Right lobe of liver (tissue), 6 donors: ENCODE measurements at regions not wholly inside any gene's neighbourhood (a gene's known extent, or its start where the extent isn't known, plus 50 kb on each side); places are given as distances from the start of the nearest gene placed in this dataset.

Experiments
- ATAC-seq, 4 donors: fragments of 200-7000 bp; cut with Tn5 transposase; one replicate each; pipeline ENCODE4 v1.9.1; 2020; ENCODE audit warnings: mild to moderate bottlenecking in 4 of 4, moderate library complexity in 4 of 4
- DNase-seq, 3 donors: peaks; one replicate each; pipeline ENCODE4 v3.0.0-alpha.2; 2020
- H3K27ac ChIP-seq, 3 donors: fragments of 200-600 bp; one replicate each; pipeline ENCODE4 v1.8.0; 2022
- H3K27me3 ChIP-seq, 2 donors: fragments of 200-600 bp; one replicate each; pipeline ENCODE4 v1.8.0; 2022
- H3K36me3 ChIP-seq, 4 donors: fragments of 200-600 bp; sonication (generic) in 1 of 4; one replicate each; pipeline versions ENCODE4 v1.5.1 to v1.8.0; 2017 to 2022; ENCODE audit warnings: control low read depth in 1 of 4
- H3K4me1 ChIP-seq, 4 donors: fragments of 200-600 bp; sonication (generic) in 1 of 4; one replicate each; pipeline versions ENCODE4 v1.5.1 to v1.8.0; 2017 to 2022; ENCODE audit warnings: control low read depth in 1 of 4
- H3K4me3 ChIP-seq, 3 donors: fragments of 200-600 bp; one replicate each; pipeline ENCODE4 v1.8.0; 2022
- H3K9me3 ChIP-seq, 4 donors: fragments of 200-600 bp; sonication (generic) in 1 of 4; one replicate each; pipeline versions ENCODE4 v1.5.1 to v1.8.0; 2017 to 2022; ENCODE audit warnings: control low read depth in 1 of 4
- CTCF ChIP-seq, 4 donors: fragments of 200-600 bp in 3 of 4; fragments of 450-650 bp in 1 of 4; IDR thresholded peaks; one replicate each; pipeline versions ENCODE4 v1.5.1 to v1.8.0; 2016 to 2022; ENCODE audit warnings: antibody characterized with exemption in 4 of 4, mild to moderate bottlenecking in 2 of 4
- POLR2A ChIP-seq: fragments of 450-650 bp; IDR thresholded peaks from one replicate; pipeline ENCODE4 v1.6.1; 2017; ENCODE audit warnings: antibody characterized with exemption, mild to moderate bottlenecking
- WGBS: methylation state at CpG from one replicate; pipeline ENCODE4 v1.1.6; 2018; ENCODE audit warnings: low coverage, low lambda C conversion rate; ENCODE audit not compliant: insufficient coverage; ENCODE audit errors: missing lambda C conversion rate; 5-methylcytosine and 5-hydroxymethylcytosine counted together
- intact Hi-C, 2 donors: fragments of 100-400 bp; cut with DNase I; formaldehyde crosslinking; loops; one replicate each; pipeline versions ENCODE4 v1.11.2 to v1.14.1; 2022
- donor health status: DM: no; HTN: yes; CAD: no.
- donor health status: DM: no; HTN: no; CAD: no.
- donor health status: DM: no; HTN: no; CAD: no.
- donor health status: DM: no; HTN: yes; CAD: no.
- donor health status: DM: no; HTN: yes; CAD: no.

- WGBS, result 73% methylated on average over 6 of the region's 6 CpGs
These were observed 384.9 kb upstream of the DCC start for GRCh38 chr18:51955136-51955535.

GRCh38 chr18:51957001-51957400 lies 383.0 kb upstream of the DCC start:
- Histone ChIP-seq H3K27ac (no peak overlapping the region), H3K4me1 (no peaks in the 10 kb centered on the region), H3K36me3 (no peaks in the 10 kb centered on the region), H3K4me3 (no peak overlapping the region), H3K27me3 (no peaks in the 10 kb centered on the region), H3K9me3 (no peaks in the 10 kb centered on the region)
- intact Hi-C loops, result no loop called here
- DNase-seq, result no peak
- WGBS, result 64% methylated on average over 4 of the region's 4 CpGs
- TF ChIP-seq CTCF (IDR thresholded peaks at IDR 0.05), result no peak
- TF ChIP-seq POLR2A, result no peak
- ATAC-seq, result no peak

More at GRCh38 chr18:51955136-51955535, 384.9 kb upstream of the DCC start:
- no peaks in the 10 kb centered on the region for H3K27me3 ChIP-seq
- H3K36me3 ChIP-seq, result no peaks in the 10 kb centered on the region
- intact Hi-C loops, result no loop called here
- H3K4me3 ChIP-seq, result no peak overlapping the region
- no peaks in the 10 kb centered on the region for H3K4me1 ChIP-seq
- TF ChIP-seq POLR2A (no peak), CTCF (IDR thresholded peaks at IDR 0.05) (no peak)
- no peaks in the 10 kb centered on the region for H3K9me3 ChIP-seq
- ATAC-seq, result no peak
- DNase-seq, result no peak
- no peak overlapping the region for H3K27ac ChIP-seq

- DNase-seq (no peak), ATAC-seq (no peak)
- H3K9me3 ChIP-seq, result no peaks in the 10 kb centered on the region
- H3K27me3 ChIP-seq, result no peaks in the 10 kb centered on the region
- H3K4me1 ChIP-seq, result no peaks in the 10 kb centered on the region
- H3K36me3 ChIP-seq, result no peaks in the 10 kb centered on the region
- H3K4me3 ChIP-seq, result no peak overlapping the region
- intact Hi-C loops, result no loop called here
- no peak overlapping the region for H3K27ac ChIP-seq
- WGBS, result 38% methylated on average over 3 of the region's 3 CpGs
- TF ChIP-seq CTCF (IDR thresholded peaks at IDR 0.05), result no peak
- no peak for TF ChIP-seq POLR2A
These were observed 359.9 kb upstream of the DCC start for GRCh38 chr18:51980101-51980500.

- TF ChIP-seq POLR2A, result no peak
- TF ChIP-seq CTCF (IDR thresholded peaks at IDR 0.05), result no peak
- no peaks in the 10 kb centered on the region for H3K4me1 ChIP-seq
- DNase-seq (no peak), ATAC-seq (no peak)
- H3K9me3 ChIP-seq, result no peaks in the 10 kb centered on the region
- no peak overlapping the region for H3K4me3 ChIP-seq
- intact Hi-C loops, result no loop called here
- no peaks in the 10 kb centered on the region for H3K36me3 ChIP-seq
- WGBS, result 29% methylated on average over 2 of the region's 2 CpGs
- no peaks in the 10 kb centered on the region for H3K27me3 ChIP-seq
- H3K27ac ChIP-seq, result no peak overlapping the region
These were observed 351.7 kb upstream of the DCC start for GRCh38 chr18:51988277-51988676.

- 56% methylated on average over 2 of the region's 2 CpGs for WGBS
- ATAC-seq (no peak), DNase-seq (no peak)
- H3K4me3 ChIP-seq, result no peak overlapping the region
- intact Hi-C loops, result no loop called here
- no peak overlapping the region for H3K27ac ChIP-seq
- no peak for TF ChIP-seq CTCF (IDR thresholded peaks at IDR 0.05)
- no peak for TF ChIP-seq POLR2A
- H3K4me1 ChIP-seq, result no peaks in the 10 kb centered on the region
- H3K27me3 ChIP-seq, result no peaks in the 10 kb centered on the region
- H3K9me3 ChIP-seq, result no peaks in the 10 kb centered on the region
- H3K36me3 ChIP-seq, result no peaks in the 10 kb centered on the region
These were observed 342.9 kb upstream of the DCC start for GRCh38 chr18:51997129-51997528.
